Fibroblast of skin of right biceps (primary cell): ENCODE measurements at regions not wholly inside any gene's neighbourhood (a gene's known extent, or its start where the extent isn't known, plus 50 kb on each side); places are given as distances from the start of the nearest gene placed in this dataset.

Experiments used
- DNase-seq: peaks from one replicate; pipeline ENCODE4 v3.0.0-alpha.2; 2013

DNA sequence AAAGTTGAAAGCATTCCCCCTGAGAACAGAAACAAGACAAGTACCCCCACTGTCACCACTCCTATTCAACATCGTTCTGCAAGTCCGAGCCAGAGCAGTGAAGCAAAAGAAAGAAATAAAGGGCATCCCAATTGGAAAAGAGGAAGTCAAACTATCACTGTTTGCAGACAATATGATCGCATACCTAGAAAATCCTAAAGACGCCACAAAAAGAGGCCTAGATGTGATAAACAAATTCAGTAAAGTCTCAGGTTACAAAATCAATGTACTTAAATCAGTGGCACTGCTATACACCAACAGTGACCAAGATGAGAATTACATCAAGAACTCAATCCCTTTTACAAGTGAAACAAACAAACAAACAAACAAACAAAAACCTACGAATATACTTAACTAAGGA lies 87.7 kb upstream of the COCH start:
- DNase-seq: no peak

DNA sequence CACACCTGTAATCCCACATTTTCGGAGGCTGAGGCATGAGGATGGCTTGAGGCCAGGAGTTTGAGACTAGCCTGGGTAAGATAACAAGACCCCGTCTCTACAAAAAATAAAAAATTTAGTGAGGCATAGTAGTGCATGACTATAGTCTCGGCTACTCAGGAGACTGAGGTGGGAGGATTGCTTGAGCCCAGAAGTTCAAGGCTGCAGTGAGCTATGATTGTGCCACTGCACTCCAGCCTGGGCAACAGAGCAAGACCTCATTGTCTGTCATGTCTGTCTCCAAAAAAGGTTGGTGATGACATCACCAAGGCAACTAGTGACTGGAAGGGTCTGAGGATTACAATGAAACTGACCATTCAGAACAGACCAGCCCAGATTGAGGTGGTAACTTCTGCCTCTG lies 83.5 kb upstream of the COCH start:
- peak; percentile 4 for DNase-seq

- DNase-seq: no peak
Measured at GRCh38 chr14:30791522-30792351, 82.6 kb upstream of the COCH start.

DNA sequence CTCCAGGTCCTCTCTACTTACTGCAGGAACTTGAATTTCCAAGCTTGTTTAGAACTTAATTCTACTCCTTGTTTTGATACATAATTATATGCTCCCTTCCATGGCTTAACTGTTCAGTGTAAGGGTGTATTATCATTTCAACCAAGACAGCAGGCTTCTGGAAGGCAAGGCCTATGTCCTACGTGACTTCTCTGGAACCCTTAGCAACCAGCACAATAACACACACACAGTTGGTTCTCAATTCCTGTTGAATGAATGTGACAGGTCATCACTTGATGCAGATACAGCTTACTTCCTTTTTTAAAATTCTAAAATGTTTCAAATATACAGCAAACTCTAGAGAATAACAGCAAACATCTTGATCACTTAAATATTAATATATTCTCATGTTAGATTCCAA lies 77.7 kb upstream of the COCH start:
- no peak for DNase-seq

- no peak for DNase-seq
Measured at GRCh38 chr14:30798516-30798915, 75.8 kb upstream of the COCH start.

DNA sequence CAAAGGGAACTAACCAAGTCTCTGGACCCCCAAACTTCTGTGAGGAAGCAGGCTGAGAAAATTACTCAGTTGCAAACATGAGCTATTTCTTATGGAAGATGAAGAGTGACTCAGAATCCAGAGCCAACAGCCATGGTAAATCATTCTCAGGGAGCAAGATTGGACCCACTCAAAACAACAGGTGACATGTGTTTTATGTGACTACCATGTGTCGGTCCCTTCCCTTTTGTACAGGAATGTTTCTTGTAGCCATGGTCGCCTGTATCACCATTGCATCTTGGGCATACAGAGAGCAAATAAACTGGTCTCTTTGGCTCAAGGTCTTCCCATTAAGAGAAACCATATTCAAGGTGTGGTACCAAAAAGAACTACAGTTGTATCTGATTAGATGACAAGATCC lies 75.4 kb upstream of the COCH start:
- DNase-seq: no peak

DNA sequence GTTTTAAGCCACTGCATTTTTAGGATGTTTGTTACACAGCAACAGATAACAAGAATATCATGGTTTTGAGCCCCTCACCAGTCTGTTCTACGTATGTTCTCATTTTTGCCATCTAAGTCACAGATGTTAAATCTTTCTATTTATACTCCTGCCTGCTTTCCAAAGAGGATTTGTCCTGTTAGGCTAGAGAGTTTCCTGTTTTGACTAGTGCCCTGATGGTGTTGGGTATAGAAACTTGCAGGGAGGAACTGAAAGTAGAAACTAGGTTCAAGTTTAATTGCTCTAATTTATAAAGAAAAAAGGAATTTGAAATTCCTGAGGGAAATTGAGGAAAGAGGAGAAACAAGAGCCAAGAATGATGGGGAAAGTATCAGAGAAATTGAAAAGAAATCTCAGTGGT lies 74.4 kb upstream of the COCH start:
- DNase-seq: no peak

GRCh38 chr14:30803185-30803584 lies 71.2 kb upstream of the COCH start:
- DNase-seq: no peak

DNA sequence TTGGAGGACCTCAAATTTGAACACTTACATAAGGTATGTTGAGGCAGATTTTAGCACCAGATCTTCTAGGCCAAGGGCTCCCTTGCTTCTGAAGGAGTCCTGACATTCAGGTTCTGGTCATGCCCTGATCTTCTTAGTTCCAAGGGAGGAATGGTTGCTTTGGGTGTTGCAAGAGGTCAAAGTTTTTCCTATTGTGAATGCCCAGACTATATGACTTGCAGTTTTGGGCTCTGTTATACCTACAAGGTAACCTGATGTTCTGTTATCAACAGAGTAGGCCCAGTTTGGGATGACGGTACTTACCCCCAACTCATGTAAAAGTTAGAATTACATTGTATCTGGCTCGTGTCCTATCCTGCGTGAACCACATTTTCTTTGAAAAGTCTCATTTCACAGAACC lies 69.1 kb upstream of the COCH start:
- no peak for DNase-seq

DNA sequence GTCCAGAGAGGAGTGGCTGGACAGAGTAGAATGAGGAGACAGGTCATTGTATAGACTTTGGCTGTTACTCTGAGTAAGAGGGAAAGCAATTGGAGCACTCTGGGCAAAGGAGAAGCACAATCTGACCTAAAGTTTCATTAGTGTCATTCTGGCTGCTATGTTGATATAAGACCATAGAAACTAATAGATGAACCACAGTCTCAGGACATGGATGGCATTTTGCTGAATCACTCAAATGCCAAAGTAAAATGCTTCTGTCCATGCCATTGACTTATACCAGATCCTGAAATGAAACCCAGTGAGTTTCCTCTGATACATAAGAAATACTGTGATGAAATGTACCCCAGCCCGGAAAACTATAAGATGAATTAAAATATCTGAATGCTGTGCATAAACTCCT lies 65.8 kb upstream of the COCH start:
- DNase-seq: peak; percentile 1

DNA sequence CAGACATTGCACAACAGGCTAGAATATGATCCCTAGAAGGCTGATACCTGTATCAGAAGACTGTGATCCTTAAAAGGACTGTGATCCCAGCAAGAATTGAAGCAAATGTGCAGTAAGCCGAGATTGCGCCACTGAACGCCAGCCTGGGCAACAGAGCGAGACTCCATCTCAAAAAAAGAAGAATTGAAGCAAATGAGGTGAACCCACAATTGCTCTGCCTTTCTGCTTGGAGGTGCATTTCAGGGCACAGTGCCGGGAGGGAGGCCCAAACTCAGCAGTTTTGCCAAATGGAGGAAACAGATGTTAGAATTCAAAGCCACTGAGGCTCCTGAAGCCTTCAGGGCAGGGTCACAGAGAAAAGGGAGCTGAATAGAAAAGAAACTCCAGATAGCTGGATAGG lies 61.1 kb upstream of the COCH start:
- DNase-seq: no peak

GRCh38 chr14:30820674-30821073 lies 53.7 kb upstream of the COCH start:
- no peak for DNase-seq

DNA sequence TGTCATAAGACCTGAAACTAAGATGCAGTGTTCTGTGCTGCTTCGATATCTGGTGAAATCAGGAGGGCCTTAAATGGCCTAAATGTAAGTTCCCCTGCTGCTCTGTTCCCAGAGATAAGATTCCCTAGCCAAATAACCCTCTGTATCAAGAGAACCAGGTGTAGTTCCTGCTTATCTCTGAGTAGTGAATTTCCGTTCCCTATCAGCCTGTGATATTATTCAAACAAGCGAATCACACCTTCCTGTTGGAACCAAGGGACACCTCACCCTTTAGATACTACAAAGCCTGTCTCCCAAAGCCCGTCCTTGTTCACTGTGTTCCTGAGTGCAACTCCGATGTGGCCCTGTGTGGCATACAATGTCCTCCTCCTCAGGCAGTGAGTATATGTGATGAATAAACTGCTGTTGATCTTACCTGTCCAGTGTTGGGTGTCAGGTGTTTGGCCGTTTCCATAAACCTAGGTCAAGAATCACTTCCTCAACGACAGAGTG lies 52.2 kb upstream of the COCH start:
- DNase-seq: no peak
